HG02973 (cell line): ENCODE measurements at regions not wholly inside any gene's neighbourhood (a gene's known extent, or its start where the extent isn't known, plus 50 kb on each side); places are given as distances from the start of the nearest gene placed in this dataset.

Experiments used
- ATAC-seq: cut with Tn5 transposase; IDR thresholded peaks from one replicate; pipeline ENCODE4 v1.9.1; 2021; ENCODE audit warnings: moderate library complexity; ENCODE audit not compliant: unreplicated experiment

DNA sequence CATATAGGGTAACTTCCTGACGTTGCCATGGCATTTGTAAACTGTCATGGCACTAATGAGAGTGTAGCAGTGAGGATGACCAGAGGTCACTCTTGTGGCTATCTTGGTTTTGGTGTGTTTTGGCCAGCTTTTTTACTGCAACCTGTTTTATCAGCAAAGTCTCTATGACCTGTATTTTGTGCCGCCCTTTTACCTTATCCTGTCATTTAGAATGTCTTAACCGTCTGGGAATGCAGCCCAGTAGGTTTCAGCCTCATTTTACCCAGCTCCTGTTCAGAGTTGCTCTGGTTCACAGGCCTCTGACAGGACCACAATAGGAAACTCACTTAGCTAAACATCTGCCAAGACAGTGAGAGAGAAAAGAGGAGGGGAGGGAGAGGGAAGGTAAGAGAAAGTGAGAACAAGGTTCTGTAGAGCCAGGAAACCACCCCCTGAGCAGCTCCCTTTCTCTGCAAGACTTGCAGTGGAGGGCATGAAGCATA is 64.8 kb upstream of the PLEKHG3 start:
- ATAC-seq, result peak; percentile 54

DNA sequence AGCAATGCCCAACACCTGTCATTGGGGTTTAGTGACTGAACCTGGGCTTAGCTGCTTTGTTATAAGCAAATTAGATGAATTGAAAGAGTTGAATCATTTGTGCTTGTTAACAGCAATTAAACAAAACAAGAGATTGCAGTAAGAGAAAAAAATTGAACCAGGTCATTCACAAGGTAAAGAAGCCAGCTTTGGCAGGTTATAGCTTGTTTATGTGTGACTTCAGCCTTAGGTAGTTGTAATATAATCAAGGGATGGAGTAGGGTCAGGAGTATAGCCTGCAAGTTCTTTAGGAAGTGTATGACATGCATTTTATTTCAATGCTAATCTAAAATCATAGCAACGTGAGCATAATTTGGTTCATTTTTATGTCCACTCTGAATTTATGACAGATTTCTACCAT is 63.4 kb upstream of the PLEKHG3 start:
- no peak for ATAC-seq

DNA sequence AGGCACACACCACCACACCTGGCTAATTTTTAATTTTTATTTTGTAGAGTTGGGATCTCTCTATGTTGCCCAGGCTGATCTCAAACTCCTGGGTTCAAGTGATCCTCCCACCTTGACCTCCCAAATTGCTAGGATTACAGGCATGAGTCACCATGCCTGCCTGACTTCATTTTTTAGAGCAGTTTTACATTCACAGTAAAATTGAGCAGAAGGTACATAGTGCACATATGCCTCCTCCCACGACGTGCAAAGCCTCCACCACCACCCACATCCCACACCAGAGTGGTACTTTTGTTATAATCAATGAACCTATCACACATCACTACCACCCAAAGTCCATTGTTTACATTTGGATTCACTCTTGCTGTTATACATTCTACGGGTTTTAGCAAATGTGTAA is 62.5 kb upstream of the PLEKHG3 start:
- no peak for ATAC-seq

DNA sequence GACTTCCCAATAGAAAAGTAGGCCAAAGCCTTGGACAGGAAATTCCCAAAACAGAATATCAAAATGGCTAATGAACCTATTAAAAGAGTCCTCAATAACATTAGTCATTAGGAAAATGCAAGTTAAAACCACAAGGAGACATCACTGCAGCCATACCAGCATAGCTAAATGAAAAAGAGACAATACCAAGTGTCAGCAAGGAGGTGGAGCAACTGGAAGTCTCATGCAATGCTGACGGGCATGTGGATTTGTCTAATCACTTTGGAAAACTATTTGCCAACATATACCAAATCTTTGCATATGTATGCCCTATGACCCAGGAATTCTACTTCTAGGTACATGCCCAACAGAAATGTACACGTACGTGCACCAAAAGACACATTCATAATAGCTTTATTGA is 60.5 kb upstream of the PLEKHG3 start:
- ATAC-seq, result no peak

GRCh38 chr14:64644629-64645028 is 59.6 kb upstream of the PLEKHG3 start:
- no peak for ATAC-seq

DNA sequence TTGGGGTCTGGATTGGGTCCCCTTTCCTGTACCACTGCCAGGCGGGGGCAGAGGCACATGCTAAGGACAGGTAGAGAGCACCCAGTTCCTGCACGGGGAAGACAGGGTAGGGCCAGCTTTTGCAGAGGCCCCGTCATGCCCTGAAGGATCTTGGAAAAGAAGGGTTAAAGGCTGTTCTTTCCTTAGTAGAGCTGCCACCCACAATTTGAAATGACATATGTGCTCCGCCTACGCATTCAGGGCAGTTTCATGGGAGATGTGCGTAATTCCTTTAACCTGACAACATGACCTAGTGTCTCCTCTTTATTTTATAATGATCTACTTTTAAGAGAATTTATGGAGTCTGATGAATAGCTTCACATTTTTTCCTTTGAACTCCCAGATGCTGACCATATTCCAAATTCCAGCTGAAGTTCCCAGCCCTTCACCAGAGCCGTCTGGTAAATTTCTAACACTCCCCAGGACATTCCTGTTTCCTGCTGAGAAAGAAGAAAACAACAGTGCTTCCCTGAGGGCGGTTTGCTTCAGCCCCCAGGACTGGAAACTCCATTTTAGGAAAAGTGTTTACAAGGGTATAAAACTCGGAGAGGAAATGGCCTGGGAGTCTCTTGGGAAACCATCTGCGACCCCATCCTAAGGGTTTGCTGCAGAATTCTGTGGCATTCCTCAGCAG is 58.9 kb upstream of the PLEKHG3 start:
- no peak for ATAC-seq

- ATAC-seq, result no peak
Observed at GRCh38 chr14:64646103-64646502, 58.1 kb upstream of the PLEKHG3 start.

DNA sequence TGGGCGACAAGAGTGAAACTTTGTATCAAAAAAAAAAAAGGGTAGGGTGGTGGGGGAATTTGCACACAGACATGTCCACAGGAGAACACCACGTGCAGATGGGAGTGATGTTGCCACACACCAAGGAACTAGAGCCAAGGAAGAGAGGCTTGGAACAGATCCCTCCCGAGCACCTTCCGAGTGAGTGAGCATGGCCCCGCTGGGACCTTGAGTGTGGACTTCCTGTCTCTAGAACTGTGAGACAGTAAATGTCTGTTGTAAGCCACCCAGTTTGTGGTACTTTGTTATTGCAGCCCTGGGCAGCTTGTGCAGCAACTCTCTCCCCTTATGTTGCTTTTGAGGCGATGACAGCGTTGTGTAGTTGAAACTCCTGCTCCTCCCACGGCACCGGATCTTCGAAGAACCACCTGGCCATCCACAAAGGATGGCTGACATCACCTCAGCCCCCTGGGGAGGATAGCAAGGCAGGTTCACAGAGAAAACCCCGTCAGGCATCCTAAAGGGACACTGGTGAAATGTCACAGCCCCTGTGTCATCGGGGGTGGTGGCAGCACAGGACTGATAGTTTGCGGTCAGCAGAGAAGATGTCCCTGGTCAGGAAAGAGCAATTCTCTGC is 54.7 kb upstream of the PLEKHG3 start:
- ATAC-seq, result no peak

DNA sequence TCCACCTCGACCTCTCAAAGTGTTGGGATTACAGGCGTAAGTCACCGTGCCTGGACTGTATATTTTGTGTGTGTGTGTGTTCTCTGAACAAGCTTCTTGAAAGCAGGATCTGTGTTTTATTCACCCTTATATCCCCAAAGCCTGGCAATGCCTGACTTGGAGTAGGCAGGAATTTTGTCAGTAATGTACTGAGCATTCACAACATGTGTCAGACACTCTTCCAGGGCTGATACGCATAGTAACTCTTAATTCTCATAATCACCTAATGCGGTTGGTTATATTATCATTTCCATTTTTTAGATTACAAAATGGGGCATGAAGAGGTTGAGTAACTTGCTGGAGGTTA is 50.4 kb upstream of the PLEKHG3 start:
- ATAC-seq, result no peak

GRCh38 chr14:64654246-64654900 is 49.9 kb upstream of the PLEKHG3 start:
- peak; percentile 62 for ATAC-seq
